ENCODE measurements at regions not wholly inside any gene's neighbourhood (a gene's known extent, or its start where the extent isn't known, plus 50 kb on each side); places are given as distances from the start of the nearest gene placed in this dataset.

DNA sequence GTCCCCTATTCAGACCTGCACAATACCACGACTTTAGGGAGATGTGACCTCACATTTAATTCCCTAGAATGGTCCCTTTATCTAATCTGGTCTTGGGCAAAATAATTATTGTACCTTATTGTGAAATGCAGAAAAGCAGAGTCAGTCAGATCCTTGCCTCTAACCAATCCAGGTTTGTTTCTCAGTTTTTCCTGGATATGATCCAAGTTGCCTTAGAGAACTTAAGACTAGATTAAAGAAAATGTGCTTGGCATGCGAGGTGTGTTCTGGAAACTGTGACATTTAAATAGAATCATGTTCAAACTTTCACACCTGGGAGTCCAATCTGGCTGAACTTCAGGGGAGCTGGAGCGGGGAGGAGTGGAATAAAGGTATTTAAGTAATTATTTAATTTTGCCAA lies 696.2 kb downstream of the DNAH5 start:
- H3K4me3 ChIP-seq (ENCODE audit: insufficient read length, low read depth) = no peak overlapping the region
- no peaks in the 10 kb centered on the region for H3K27me3 ChIP-seq (ENCODE audit: insufficient read depth, insufficient read length)
- H3K9me3 ChIP-seq (ENCODE audit: insufficient read depth, low read length) = peaks cover 17% of the 10 kb centered on the region
- H3K4me1 ChIP-seq (ENCODE audit: insufficient read depth, insufficient read length) = no peaks in the 10 kb centered on the region
- TF ChIP-seq ZNF274 (IDR thresholded peaks at IDR 0.05; ENCODE audit: low read depth, low read length) (no peak), SUZ12 (IDR thresholded peaks at IDR 0.05; ENCODE audit: extremely low read depth, insufficient read depth, insufficient read length) (no peak), YY1 (IDR thresholded peaks at IDR 0.05; ENCODE audit: insufficient read depth, insufficient read length) (no peak)
- no peak for DNase-seq (ENCODE audit: low read depth, low spot score)
- H3K9ac ChIP-seq (ENCODE audit: insufficient read length, low read depth) = no peak overlapping the region
- no peaks in the 10 kb centered on the region for H3K36me3 ChIP-seq (ENCODE audit: insufficient read depth, insufficient read length, low read length)

DNA sequence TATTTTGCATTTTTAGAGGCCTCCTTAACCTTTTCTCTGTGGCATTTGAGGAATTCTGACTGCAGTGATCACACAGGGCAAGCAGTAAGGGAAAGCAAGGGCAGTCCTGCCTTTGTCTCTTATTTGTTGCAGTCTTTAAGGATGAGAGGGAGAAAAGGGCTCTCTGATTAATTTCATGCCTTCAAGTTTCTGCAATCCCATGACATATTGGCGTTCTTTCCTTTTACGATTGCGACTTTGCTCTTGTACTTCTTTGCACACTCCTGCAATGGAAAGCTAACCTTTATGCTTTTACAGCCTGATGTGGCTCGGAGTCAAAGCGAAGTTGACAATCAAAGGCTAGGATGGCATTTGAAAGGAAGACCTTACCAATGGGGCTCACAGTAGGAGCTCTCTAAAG lies 698.4 kb downstream of the DNAH5 start:
- Histone ChIP-seq H3K4me3 (ENCODE audit: insufficient read length, low read depth) (no peak overlapping the region), H3K9ac (ENCODE audit: insufficient read length, low read depth) (no peak overlapping the region), H3K36me3 (ENCODE audit: insufficient read depth, insufficient read length, low read length) (no peaks in the 10 kb centered on the region), H3K4me1 (ENCODE audit: insufficient read depth, insufficient read length) (no peaks in the 10 kb centered on the region), H3K9me3 (ENCODE audit: insufficient read depth, low read length) (peaks cover 26% of the 10 kb centered on the region), H3K27me3 (ENCODE audit: insufficient read depth, insufficient read length) (no peaks in the 10 kb centered on the region)
- DNase-seq (ENCODE audit: low read depth, low spot score) = peak; percentile 23
- TF ChIP-seq SUZ12 (IDR thresholded peaks at IDR 0.05; ENCODE audit: extremely low read depth, insufficient read depth, insufficient read length) (no peak), YY1 (IDR thresholded peaks at IDR 0.05; ENCODE audit: insufficient read depth, insufficient read length) (no peak), ZNF274 (IDR thresholded peaks at IDR 0.05; ENCODE audit: low read depth, low read length) (no peak)

DNA sequence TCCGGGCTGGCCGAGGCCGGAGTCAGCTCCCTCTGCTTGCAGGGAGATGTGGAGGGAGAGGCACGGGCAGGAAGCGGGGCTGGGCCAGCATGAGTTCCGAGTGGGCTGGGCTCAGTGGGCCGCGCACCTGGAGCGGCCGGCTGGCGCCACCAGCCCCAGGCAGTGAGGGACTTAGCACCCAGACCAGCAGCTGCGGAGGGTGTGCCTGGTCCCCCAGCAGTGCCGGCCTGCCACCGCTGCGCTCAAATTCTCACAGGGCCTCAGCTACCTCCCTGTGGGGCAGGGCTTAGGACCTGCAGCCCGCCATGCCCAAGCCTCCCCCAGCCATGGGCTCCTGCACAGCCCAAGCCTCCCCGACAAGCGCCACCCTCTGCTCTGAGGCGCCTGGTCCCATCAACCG lies 700.3 kb downstream of the DNAH5 start:
- H3K4me1 ChIP-seq (ENCODE audit: insufficient read depth, insufficient read length) = no peaks in the 10 kb centered on the region
- H3K9me3 ChIP-seq (ENCODE audit: insufficient read depth, low read length) = peaks cover 26% of the 10 kb centered on the region
- no peaks in the 10 kb centered on the region for H3K27me3 ChIP-seq (ENCODE audit: insufficient read depth, insufficient read length)
- H3K36me3 ChIP-seq (ENCODE audit: insufficient read depth, insufficient read length, low read length) = no peaks in the 10 kb centered on the region
- no peak overlapping the region for H3K9ac ChIP-seq (ENCODE audit: insufficient read length, low read depth)
- TF ChIP-seq SUZ12 (IDR thresholded peaks at IDR 0.05; ENCODE audit: extremely low read depth, insufficient read depth, insufficient read length) = no peak
- H3K4me3 ChIP-seq (ENCODE audit: insufficient read length, low read depth) = no peak overlapping the region
- DNase-seq (ENCODE audit: low read depth, low spot score) = no peak

DNA sequence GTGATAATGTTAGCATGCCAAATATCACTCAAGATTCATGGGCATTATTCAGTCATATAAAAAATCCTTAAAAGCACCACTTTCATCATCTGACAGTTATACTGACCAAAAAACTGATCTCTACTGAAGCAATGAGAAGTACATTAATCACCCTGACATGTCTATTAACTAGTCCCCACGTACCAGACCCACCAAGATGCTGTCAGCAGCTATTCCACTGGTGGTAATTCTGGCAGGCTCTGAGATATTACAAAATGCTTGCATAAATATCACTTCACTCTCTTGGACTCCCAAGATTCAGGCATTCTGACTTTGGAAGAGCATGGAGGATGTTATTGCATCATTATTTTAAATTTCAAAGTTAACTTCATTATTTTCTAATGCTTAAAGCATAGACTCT lies 717.0 kb downstream of the DNAH5 start:
- DNase-seq (ENCODE audit: low read depth, low spot score) = no peak
- no peaks in the 10 kb centered on the region for H3K36me3 ChIP-seq (ENCODE audit: insufficient read depth, insufficient read length, low read length)
- H3K4me1 ChIP-seq (ENCODE audit: insufficient read depth, insufficient read length) = no peaks in the 10 kb centered on the region
- H3K9ac ChIP-seq (ENCODE audit: insufficient read length, low read depth) = no peak overlapping the region
- no peak overlapping the region for H3K4me3 ChIP-seq (ENCODE audit: insufficient read length, low read depth)
- TF ChIP-seq ZNF274 (IDR thresholded peaks at IDR 0.05; ENCODE audit: low read depth, low read length) (no peak), YY1 (IDR thresholded peaks at IDR 0.05; ENCODE audit: insufficient read depth, insufficient read length) (no peak), SUZ12 (IDR thresholded peaks at IDR 0.05; ENCODE audit: extremely low read depth, insufficient read depth, insufficient read length) (no peak)
- H3K9me3 ChIP-seq (ENCODE audit: insufficient read depth, low read length) = no peaks in the 10 kb centered on the region
- no peaks in the 10 kb centered on the region for H3K27me3 ChIP-seq (ENCODE audit: insufficient read depth, insufficient read length)

DNA sequence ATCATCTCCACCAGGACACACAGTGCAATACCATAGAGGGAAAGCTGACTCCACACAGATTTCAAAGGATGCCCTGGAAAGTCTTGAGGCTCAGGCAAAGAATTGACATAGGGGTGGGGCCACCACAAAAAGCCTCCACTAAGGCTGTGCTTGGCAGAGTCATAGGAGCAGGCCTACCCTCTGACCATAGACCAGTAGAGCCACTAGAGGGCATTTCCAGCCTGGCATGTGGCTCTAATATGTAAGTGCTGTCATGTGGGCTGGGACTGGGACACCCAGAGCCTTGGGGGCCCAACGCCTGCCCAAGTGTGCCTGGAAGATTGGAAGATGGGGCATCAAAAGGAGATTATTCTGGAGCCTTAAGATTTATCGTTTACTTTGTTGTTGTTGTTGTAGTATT lies 726.0 kb downstream of the DNAH5 start:
- Histone ChIP-seq H3K9ac (ENCODE audit: insufficient read length, low read depth) (no peak overlapping the region), H3K4me3 (ENCODE audit: insufficient read length, low read depth) (no peak overlapping the region), H3K36me3 (ENCODE audit: insufficient read depth, insufficient read length, low read length) (no peaks in the 10 kb centered on the region), H3K27me3 (ENCODE audit: insufficient read depth, insufficient read length) (no peaks in the 10 kb centered on the region), H3K9me3 (ENCODE audit: insufficient read depth, low read length) (no peaks in the 10 kb centered on the region), H3K4me1 (ENCODE audit: insufficient read depth, insufficient read length) (no peaks in the 10 kb centered on the region)
- DNase-seq (ENCODE audit: low read depth, low spot score) = no peak
- no peak for TF ChIP-seq SUZ12 (IDR thresholded peaks at IDR 0.05; ENCODE audit: extremely low read depth, insufficient read depth, insufficient read length)
- TF ChIP-seq ZNF274 (IDR thresholded peaks at IDR 0.05; ENCODE audit: low read depth, low read length) = no peak
- TF ChIP-seq YY1 (IDR thresholded peaks at IDR 0.05; ENCODE audit: insufficient read depth, insufficient read length) = no peak

DNA sequence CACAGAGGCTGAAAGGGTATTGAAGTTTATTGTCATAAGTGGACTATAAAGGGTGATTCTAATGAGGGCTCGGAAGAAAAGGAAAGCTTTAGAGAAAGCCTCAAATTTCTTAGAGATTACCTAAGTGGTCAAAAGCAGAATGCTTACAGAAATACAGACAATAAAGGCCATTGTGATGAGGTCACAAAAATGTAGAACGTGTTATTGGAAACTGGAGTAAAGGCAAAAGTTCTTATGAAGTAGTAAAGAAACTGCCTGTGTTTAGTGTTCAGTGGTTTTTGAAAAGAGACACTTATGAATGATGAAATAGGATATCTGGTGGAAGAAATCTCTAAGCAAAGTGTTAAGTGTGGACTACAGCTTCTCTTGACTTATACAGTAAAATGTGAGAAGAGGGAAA lies 726.9 kb downstream of the DNAH5 start:
- no peak overlapping the region for H3K9ac ChIP-seq (ENCODE audit: insufficient read length, low read depth)
- no peaks in the 10 kb centered on the region for H3K4me1 ChIP-seq (ENCODE audit: insufficient read depth, insufficient read length)
- no peak overlapping the region for H3K4me3 ChIP-seq (ENCODE audit: insufficient read length, low read depth)
- H3K36me3 ChIP-seq (ENCODE audit: insufficient read depth, insufficient read length, low read length) = no peaks in the 10 kb centered on the region
- DNase-seq (ENCODE audit: low read depth, low spot score) = no peak
- H3K9me3 ChIP-seq (ENCODE audit: insufficient read depth, low read length) = no peaks in the 10 kb centered on the region
- TF ChIP-seq SUZ12 (IDR thresholded peaks at IDR 0.05; ENCODE audit: extremely low read depth, insufficient read depth, insufficient read length) (no peak), ZNF274 (IDR thresholded peaks at IDR 0.05; ENCODE audit: low read depth, low read length) (no peak), YY1 (IDR thresholded peaks at IDR 0.05; ENCODE audit: insufficient read depth, insufficient read length) (no peak)
- H3K27me3 ChIP-seq (ENCODE audit: insufficient read depth, insufficient read length) = no peaks in the 10 kb centered on the region

DNA sequence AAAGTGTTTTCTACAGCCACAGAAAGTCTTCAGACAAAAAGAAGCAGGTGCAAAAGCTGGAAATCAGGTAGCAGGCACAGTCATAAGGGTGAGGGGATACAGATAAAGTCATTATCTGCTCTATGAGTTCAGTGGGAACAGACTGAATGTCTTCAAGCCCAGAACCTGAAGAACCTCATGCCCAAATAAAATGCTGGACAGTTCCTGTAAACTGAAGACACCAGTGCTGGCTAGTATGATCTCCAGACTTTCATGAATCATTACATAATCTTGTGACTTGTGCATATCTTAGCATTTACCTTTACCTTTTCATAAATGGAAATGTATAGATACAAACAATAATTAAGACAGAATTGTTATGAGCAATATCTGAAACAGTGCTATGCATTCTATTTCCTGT lies 728.7 kb downstream of the DNAH5 start:
- H3K4me1 ChIP-seq (ENCODE audit: insufficient read depth, insufficient read length) = no peaks in the 10 kb centered on the region
- TF ChIP-seq SUZ12 (IDR thresholded peaks at IDR 0.05; ENCODE audit: extremely low read depth, insufficient read depth, insufficient read length) (no peak), YY1 (IDR thresholded peaks at IDR 0.05; ENCODE audit: insufficient read depth, insufficient read length) (no peak)
- no peak for DNase-seq (ENCODE audit: low read depth, low spot score)

DNA sequence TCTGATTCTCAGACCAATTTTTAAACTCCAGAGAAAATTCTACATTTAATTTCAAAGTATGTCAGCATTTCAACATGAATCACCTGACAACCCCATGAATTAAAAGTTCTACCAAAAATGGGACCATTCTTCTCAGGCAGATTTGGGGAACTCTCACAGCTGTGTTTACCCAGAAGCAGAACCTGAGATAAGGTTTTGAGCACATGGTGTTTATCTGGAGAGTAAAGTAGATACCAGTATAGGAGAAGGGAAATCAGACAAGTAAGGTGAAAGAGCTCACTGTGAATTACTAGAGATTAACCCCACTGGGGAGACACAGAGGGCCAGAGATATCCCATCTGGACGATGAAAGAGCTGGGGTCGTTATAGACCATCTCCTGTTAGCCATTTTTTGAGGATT lies 729.1 kb downstream of the DNAH5 start:
- no peaks in the 10 kb centered on the region for H3K36me3 ChIP-seq (ENCODE audit: insufficient read depth, insufficient read length, low read length)
- no peak for TF ChIP-seq ZNF274 (IDR thresholded peaks at IDR 0.05; ENCODE audit: low read depth, low read length)
- no peak for TF ChIP-seq SUZ12 (IDR thresholded peaks at IDR 0.05; ENCODE audit: extremely low read depth, insufficient read depth, insufficient read length)
- TF ChIP-seq YY1 (IDR thresholded peaks at IDR 0.05; ENCODE audit: insufficient read depth, insufficient read length) = no peak
- H3K9ac ChIP-seq (ENCODE audit: insufficient read length, low read depth) = no peak overlapping the region
- H3K27me3 ChIP-seq (ENCODE audit: insufficient read depth, insufficient read length) = no peaks in the 10 kb centered on the region
- no peak for DNase-seq (ENCODE audit: low read depth, low spot score)
- H3K4me1 ChIP-seq (ENCODE audit: insufficient read depth, insufficient read length) = no peaks in the 10 kb centered on the region
- H3K4me3 ChIP-seq (ENCODE audit: insufficient read length, low read depth) = no peak overlapping the region
- H3K9me3 ChIP-seq (ENCODE audit: insufficient read depth, low read length) = no peaks in the 10 kb centered on the region

More for the DNA sequence above, 728.7 kb downstream of the DNAH5 start:
- no peaks in the 10 kb centered on the region for H3K9me3 ChIP-seq (ENCODE audit: insufficient read depth, low read length)
- H3K4me3 ChIP-seq (ENCODE audit: insufficient read length, low read depth) = no peak overlapping the region
- H3K9ac ChIP-seq (ENCODE audit: insufficient read length, low read depth) = no peak overlapping the region
- H3K36me3 ChIP-seq (ENCODE audit: insufficient read depth, insufficient read length, low read length) = no peaks in the 10 kb centered on the region
- no peaks in the 10 kb centered on the region for H3K27me3 ChIP-seq (ENCODE audit: insufficient read depth, insufficient read length)

Data from NT2/D1 (cell line).